GM18505 (cell line): ENCODE measurements at regions not wholly inside any gene's neighbourhood (a gene's known extent, or its start where the extent isn't known, plus 50 kb on each side); places are given as distances from the start of the nearest gene placed in this dataset.

ENCODE experiments used
- ATAC-seq: cut with Tn5 transposase; IDR thresholded peaks from one replicate; pipeline ENCODE4 v1.9.1; 2021; ENCODE audit not compliant: unreplicated experiment
- POLR2A ChIP-seq: IDR thresholded peaks from 4 replicates; pipeline ENCODE4 v1.6.1; 2011; ENCODE audit warnings: borderline replicate concordance; ENCODE audit not compliant: insufficient read depth, insufficient read length; ENCODE audit errors: extremely low read depth

DNA sequence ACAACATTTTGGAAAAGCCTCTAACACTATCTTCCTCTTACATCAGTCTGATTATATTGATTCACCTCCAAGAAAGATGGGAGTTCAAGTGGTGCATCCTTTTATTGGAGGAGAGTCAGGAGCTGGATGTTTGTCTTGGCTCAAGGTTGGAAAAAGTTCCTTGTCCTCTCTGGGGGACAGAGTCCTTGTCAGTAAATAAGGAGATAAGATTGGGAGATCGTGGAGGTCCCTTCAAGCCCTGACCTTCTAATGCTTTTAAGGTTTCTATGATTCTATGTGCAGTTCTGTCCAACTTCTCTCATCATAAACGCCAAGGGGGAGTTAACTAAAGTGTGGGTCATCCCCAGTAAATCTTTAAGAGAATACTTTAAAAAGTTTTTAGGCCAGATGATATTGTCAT is 60.9 kb upstream of the CCBE1 start:
- no peak for ATAC-seq

DNA sequence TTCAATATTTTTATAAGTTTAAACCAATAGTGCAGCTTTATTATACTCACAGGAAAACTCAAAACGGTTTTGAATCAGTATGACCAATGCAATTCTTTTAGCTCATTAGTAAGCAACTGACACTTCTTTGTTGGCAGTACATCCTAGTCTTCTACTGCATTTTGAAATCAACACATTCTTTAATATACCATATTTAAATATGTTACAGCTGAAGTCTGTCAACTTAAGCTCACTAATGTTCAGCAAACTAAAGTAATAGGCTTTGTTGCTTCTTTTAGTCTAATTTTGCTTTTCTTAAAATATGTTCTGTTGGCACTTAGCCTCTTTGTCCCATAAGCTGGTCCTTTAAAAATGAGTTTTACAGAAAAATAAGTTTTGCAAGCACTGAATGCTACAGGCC is 55.4 kb upstream of the CCBE1 start:
- no peak for ATAC-seq
- no peak for TF ChIP-seq POLR2A

More for the DNA sequence above, 60.9 kb upstream of the CCBE1 start:
- TF ChIP-seq POLR2A, result no peak

- no peak for TF ChIP-seq POLR2A
- no peak for ATAC-seq
Observed at GRCh38 chr18:59751186-59751585, 54.0 kb upstream of the CCBE1 start.

GRCh38 chr18:59748628-59749360 is 51.6 kb upstream of the CCBE1 start:
- ATAC-seq, result no peak
- TF ChIP-seq POLR2A, result no peak
